HG03039 (cell line): ENCODE measurements at regions not wholly inside any gene's neighbourhood (a gene's known extent, or its start where the extent isn't known, plus 50 kb on each side); places are given as distances from the start of the nearest gene placed in this dataset.

Experiments used
- ATAC-seq: cut with Tn5 transposase; IDR thresholded peaks from one replicate; pipeline ENCODE4 v1.9.1; 2021; ENCODE audit warnings: mild to moderate bottlenecking, moderate library complexity; ENCODE audit not compliant: unreplicated experiment

DNA sequence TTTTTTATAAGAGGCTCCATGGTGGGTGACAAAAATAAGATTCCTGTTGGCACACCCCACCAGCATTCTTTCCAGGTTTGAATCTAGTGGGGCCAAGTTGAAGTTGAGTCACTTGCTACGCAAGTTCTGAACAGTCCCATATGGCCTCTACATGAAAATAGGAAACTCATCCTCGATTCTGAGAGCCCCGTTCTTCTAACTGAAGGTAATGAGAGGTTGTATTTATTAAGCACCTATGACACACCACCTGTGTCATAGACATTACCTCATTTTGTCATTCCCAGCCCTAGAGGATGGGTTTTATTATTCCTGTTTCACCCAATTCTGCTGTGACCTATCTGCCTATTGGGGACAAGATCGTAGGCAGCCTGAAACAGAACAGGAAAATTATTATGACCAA, 131.7 kb downstream of the ACTL7B start:
- ATAC-seq, result no peak

GRCh38 chr9:108722396-108722795, 133.4 kb downstream of the ACTL7B start:
- no peak for ATAC-seq

DNA sequence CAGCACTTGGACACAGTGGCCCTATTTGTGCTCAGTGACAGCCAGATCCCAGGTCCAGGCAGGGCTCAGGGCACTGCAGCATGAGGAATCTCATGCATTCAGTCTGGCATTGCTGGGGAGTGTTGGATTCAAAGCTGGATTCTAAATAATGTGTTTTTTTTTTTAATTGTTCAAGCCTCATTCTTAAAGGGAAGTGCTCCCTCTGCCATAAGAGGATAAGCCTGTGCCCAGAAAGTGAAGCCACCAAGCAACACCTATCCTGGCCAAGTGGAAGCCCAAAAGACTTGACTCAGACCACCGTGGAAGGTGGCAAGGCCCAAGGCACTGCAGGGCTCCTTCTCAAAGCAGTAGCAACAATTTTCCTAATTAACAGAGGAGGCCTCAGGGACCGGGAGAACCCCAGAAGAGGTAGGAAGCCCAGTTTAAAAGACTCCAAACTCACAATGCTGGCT, 135.6 kb downstream of the ACTL7B start:
- no peak for ATAC-seq

GRCh38 chr9:108710424-108710823, 145.4 kb downstream of the ACTL7B start:
- ATAC-seq, result no peak

GRCh38 chr9:108709997-108710396, 145.8 kb downstream of the ACTL7B start:
- ATAC-seq, result no peak

GRCh38 chr9:108709126-108709525, 146.7 kb downstream of the ACTL7B start:
- no peak for ATAC-seq

DNA sequence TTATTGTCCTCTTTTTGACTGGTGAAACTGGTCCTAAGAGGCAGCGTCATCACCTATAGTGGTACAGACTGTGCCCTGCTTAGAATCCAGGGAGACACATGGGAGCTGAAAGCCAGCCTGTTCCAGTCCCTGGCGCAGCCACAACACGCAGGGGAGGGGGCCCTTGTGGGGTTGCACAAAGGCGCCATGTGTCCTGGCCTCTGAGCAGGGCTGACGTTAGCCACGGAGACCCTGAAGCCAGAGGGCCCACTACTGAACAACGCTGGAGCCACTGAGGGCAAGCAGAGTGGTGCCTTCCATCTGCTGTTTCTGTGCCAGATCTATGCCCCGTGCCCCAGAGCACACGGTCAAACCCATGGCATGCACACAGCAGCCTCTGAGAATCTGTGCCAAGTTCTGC, 147.3 kb downstream of the ACTL7B start:
- no peak for ATAC-seq

- no peak for ATAC-seq
Measured at GRCh38 chr9:108707120-108707519, 148.7 kb downstream of the ACTL7B start.

DNA sequence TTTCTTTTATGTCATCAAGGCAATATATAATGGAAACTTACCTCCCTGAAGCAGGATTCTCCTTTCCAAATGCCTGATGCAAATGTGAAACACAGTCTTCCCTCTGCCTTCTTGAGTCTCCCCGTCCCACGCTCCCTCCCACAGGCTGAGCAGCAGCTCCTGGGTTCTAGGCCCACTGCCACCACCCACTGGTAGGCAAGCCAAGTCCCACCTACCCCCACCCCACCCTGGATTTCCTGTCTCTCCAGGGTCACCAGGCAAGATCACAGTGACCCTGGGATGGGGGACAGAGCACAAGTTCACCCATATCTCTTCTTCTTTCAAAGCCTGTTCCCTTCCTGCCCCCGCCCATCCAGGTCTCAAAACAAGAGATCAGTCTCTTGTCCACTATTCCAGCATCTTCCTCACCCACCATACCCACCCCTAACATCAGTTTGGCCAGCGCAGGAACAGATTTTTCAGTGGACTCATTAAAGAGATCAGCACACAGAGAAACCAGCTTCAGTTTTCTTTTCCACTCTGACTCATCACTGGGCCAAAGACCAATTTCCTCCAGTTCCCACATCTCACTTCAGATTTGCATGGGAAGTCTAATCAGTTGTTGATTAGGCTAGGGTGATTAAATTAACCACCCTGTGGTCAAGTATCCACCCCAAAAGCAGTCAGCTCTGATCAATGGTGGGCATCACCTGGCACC, 151.5 kb downstream of the ACTL7B start:
- no peak for ATAC-seq

DNA sequence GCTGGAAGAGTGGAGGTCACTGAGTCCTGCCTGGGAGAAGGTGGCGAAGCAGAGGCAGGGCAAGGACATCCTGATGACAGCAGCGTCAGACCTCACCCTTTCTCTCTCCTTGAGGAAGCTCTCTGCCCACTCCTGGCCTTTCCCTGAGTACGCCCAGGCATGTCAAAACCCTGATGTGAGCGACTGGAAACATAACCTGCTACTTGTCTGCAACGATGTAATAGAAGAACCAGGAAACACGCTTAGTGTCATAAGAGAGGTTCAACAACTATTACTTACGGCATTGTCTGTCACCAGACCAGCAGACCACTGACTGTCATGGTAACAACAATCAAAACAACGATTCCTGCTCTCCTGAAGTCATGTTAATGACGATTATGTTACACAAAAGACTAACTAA, 152.4 kb downstream of the ACTL7B start:
- ATAC-seq, result no peak

DNA sequence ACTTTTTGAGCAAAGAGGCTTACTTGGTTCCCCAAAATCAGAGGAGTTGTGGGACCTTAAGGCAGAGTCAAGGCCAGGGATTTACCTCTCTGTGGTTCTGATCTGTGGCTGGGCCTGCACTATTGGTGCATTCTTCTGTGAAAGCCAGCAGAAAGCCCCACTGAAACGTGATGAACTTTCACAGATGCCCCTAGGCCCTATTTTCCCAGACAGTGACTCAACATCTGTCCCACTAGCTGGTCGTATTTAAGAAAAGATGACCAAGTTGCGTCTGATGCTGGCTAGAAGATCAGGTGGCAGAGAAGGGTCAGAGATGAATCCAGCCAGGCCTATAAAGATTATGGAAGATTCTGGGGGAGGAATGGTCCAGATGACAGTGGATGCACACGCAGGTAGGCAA, 153.1 kb downstream of the ACTL7B start:
- no peak for ATAC-seq

- ATAC-seq, result no peak
Measured at GRCh38 chr9:108698801-108699200, 157.0 kb downstream of the ACTL7B start.

GRCh38 chr9:108698231-108698630, 157.6 kb downstream of the ACTL7B start:
- ATAC-seq, result no peak

DNA sequence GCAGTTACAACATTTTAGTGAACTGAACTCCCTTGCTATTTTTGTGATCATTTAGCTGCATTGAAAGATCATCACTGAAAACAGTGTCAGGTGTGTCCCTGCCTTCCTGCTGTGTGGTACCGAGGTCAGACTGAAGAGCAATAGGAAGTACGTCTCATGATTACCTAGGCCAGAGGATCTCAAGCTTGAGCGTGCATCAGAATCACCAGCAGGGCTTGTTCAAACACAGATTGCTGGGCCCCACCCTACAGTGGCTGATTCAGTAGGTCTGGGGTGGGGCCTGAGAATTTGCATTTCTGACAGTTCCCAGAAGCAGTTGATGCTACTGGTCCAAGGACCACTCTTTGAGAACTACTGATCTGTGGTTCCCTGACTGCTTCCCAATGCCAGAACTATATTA, 159.6 kb downstream of the ACTL7B start:
- no peak for ATAC-seq

- ATAC-seq, result no peak
Measured at GRCh38 chr9:108694170-108694569, 161.6 kb downstream of the ACTL7B start.

DNA sequence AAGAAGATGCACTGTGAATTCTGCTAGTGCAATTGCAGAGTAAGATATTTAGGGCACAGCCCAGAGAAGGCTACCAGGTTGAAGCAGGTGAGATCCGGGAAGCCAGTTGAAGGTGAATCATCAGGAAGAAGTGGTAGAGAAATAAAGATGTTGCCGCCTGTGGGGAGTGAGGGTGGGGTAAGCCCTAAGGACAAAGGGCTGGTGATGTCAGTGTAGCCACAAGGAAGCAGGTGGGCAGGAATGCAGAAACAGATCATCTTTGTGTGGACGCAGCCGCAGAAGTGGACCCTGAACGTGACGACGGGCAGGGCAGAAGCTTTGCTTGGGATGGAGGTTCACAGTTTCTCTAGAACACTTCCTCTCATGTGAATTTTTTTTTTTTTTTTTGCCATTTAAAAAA, 164.2 kb downstream of the ACTL7B start:
- ATAC-seq, result no peak

GRCh38 chr9:108688676-108689075, 167.1 kb downstream of the ACTL7B start:
- no peak for ATAC-seq

- ATAC-seq, result no peak
Measured at GRCh38 chr9:108688051-108688450, 167.7 kb downstream of the ACTL7B start.

- no peak for ATAC-seq
Measured at GRCh38 chr9:108687006-108687987, 168.5 kb downstream of the ACTL7B start.

DNA sequence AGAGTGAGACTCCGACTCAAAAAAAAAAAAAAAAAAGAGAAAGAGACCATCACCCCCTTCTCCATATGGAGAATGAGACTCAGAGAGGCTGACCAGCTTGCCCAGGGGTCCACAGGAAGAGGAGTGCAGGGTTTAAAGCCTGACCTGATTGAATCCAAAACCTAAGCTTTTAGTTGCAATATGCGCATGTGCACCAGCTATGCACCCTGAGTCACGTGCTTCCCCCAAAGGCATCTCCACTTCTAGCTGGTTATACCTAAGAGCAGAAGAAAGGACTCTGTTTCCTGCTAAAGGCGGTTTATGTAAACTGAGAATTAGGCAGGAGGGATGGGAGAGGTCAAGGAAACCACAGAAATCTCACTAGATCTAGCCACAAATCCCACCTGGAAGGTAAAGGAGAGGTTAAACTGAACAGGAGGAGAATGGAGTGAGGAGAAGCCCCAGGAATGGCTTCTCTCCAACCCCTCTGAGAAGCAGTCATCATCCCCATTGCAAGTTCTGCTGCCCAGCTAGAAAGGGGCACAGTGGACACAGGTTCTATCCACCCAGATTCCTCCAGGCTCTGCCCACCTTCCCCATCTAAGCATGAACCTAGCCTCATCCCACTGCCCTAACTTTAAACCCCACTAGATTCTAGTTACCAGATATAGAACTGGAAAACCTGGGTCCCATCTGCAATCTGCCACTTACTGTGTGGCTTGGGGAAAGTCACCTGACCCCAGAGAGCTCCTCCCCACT, 171.3 kb downstream of the ACTL7B start:
- ATAC-seq, result no peak

DNA sequence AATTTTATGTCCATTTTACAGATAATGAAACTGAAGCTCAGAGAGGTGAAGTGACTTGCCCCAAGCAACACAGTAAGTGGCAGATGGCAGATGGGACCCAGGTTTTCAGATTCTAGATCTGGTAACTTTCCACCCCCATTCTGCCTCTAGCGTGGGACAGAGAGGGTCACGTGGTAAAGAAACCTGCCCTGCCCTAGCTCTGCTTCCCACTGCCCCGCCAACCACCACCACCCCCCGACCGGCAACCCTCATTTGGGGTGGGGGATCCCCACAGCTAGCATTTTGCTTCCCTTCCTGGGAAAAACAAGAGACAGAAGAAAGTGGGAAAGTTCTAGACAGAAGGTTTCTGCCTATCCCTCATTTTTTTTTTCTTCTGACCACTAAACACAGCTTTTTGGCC, 172.5 kb downstream of the ACTL7B start:
- ATAC-seq, result no peak
